ENCODE measurements at regions not wholly inside any gene's neighbourhood (a gene's known extent, or its start where the extent isn't known, plus 50 kb on each side); places are given as distances from the start of the nearest gene placed in this dataset.

DNA sequence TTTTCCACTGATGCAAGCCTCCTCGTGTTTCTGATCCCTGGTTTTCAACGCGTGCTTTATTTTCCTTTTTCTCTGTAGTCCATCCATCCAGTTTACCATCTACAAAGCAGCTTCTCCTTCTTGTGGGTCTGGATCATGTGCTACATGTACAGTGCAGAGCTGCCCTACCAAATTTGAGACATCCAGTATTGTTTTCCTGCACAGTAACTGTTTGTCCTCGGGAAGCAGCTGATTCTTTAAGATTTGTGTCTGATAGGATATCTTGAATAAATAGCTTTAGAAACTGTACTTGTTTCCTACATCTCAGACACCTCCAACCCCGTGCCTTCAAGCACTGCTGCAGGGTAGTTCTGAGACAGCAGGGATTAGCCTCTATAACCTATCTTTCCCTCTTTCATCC lies 368.1 kb upstream of the FAR2 start:
- TF ChIP-seq CREB1 (IDR thresholded peaks at IDR 0.05; ENCODE audit: low read depth) (no peak), YY1 (IDR thresholded peaks at IDR 0.05; ENCODE audit: low read depth, low read length) (no peak)
- TF ChIP-seq, protein P1, sequence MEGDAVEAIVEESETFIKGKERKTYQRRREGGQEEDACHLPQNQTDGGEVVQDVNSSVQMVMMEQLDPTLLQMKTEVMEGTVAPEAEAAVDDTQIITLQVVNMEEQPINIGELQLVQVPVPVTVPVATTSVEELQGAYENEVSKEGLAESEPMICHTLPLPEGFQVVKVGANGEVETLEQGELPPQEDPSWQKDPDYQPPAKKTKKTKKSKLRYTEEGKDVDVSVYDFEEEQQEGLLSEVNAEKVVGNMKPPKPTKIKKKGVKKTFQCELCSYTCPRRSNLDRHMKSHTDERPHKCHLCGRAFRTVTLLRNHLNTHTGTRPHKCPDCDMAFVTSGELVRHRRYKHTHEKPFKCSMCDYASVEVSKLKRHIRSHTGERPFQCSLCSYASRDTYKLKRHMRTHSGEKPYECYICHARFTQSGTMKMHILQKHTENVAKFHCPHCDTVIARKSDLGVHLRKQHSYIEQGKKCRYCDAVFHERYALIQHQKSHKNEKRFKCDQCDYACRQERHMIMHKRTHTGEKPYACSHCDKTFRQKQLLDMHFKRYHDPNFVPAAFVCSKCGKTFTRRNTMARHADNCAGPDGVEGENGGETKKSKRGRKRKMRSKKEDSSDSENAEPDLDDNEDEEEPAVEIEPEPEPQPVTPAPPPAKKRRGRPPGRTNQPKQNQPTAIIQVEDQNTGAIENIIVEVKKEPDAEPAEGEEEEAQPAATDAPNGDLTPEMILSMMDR (IDR thresholded peaks at IDR 0.05 in 2 of 3, conservative IDR thresholded peaks at IDR 0.05 in 1 of 3; ENCODE audit: control insufficient read depth in 2 of 3, extremely low read depth in 1 of 3, insufficient read depth in 1 of 3, low read depth in 3 of 3, low read length in 3 of 3) = no peak
- TF ChIP-seq, protein P2, sequence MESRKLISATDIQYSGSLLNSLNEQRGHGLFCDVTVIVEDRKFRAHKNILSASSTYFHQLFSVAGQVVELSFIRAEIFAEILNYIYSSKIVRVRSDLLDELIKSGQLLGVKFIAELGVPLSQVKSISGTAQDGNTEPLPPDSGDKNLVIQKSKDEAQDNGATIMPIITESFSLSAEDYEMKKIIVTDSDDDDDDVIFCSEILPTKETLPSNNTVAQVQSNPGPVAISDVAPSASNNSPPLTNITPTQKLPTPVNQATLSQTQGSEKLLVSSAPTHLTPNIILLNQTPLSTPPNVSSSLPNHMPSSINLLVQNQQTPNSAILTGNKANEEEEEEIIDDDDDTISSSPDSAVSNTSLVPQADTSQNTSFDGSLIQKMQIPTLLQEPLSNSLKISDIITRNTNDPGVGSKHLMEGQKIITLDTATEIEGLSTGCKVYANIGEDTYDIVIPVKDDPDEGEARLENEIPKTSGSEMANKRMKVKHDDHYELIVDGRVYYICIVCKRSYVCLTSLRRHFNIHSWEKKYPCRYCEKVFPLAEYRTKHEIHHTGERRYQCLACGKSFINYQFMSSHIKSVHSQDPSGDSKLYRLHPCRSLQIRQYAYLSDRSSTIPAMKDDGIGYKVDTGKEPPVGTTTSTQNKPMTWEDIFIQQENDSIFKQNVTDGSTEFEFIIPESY (IDR thresholded peaks at IDR 0.05) = no peak
